ENCODE measurements at regions not wholly inside any gene's neighbourhood (a gene's known extent, or its start where the extent isn't known, plus 50 kb on each side); places are given as distances from the start of the nearest gene placed in this dataset.

- H3K27ac ChIP-seq (ENCODE audit: insufficient read depth, low read depth, low read length): no peak overlapping the region
- no peak overlapping the region for H3K4me2 ChIP-seq (ENCODE audit: insufficient read depth, low read length)
- FAIRE-seq (no peak), DNase-seq (ENCODE audit: low read depth, low spot score) (no peak)
- ChIA-PET POLR2A (no interaction called here), CTCF (interaction anchor here (0.8 kb wide), 1 partner anchor 525 kb away, joined by 3 read pairs; no protein-coding TSS in a partner anchor)
- H3K79me2 ChIP-seq (ENCODE audit: control insufficient read depth, insufficient read depth, low read length): no peaks in the 10 kb centered on the region
- BruUV-seq (replicated peaks): no TSS peak
- intact Hi-C loops (cut with micrococcal nuclease): loop anchor here (5.0 to 10.0 kb wide), 3 partner anchors 275 to 1568 kb away; no protein-coding TSS in a partner anchor
- no peaks in the 10 kb centered on the region for H3K9me3 ChIP-seq (replicated peaks; ENCODE audit: control insufficient read depth, insufficient read depth, low read length)
- H3K9ac ChIP-seq (replicated peaks; ENCODE audit: extremely low read depth, insufficient read depth, low read length): no peak overlapping the region
- H3K27me3 ChIP-seq (ENCODE audit: control insufficient read depth in 2 of 2, insufficient read depth in 2 of 2, low read length in 2 of 2): no peaks in the 10 kb centered on the region
- H3K9me1 ChIP-seq (replicated peaks; ENCODE audit: control insufficient read depth, extremely low read depth, insufficient read depth, low read length): no peaks in the 10 kb centered on the region
- peaks cover 47% of the 10 kb centered on the region for H3K4me1 ChIP-seq (ENCODE audit: control insufficient read depth, extremely low read depth, insufficient read depth, low read length)
- H2AFZ ChIP-seq (ENCODE audit: low read depth, low read length): no peak overlapping the region
- H4K20me1 ChIP-seq (replicated peaks; ENCODE audit: control insufficient read depth, extremely low read depth, insufficient read depth, low read length): no peaks in the 10 kb centered on the region
- H3K4me3 ChIP-seq (replicated peaks in 1 of 3; ENCODE audit: insufficient read depth in 1 of 3, low read depth in 1 of 3, low read length in 3 of 3): no peak overlapping the region
- H3K36me3 ChIP-seq (ENCODE audit: control insufficient read depth in 2 of 2, extremely low read depth in 1 of 2, insufficient read depth in 2 of 2, low read length in 2 of 2): no peaks in the 10 kb centered on the region
- dilution Hi-C loops (cut with MboI; ENCODE audit: extremely low pct_ligation_motif_present, low sequenced_read_pairs): no loop called here
- TF ChIP-seq EZH2 (IDR thresholded peaks at IDR 0.05; ENCODE audit: borderline replicate concordance, low read depth, low read length, severe bottlenecking) (no peak), FOS (IDR thresholded peaks at IDR 0.05; ENCODE audit: borderline replicate concordance, insufficient read depth, low read length) (no peak), MYC (IDR thresholded peaks at IDR 0.05; ENCODE audit: low read depth, low read length) (no peak), GATA2 (IDR thresholded peaks at IDR 0.05; ENCODE audit: insufficient read depth, insufficient read length, low read depth, low read length) (no peak), MAX (IDR thresholded peaks at IDR 0.05; ENCODE audit: insufficient read depth, insufficient read length) (no peak), JUN (IDR thresholded peaks at IDR 0.05; ENCODE audit: borderline replicate concordance, insufficient read depth, insufficient read length, low read depth) (no peak), POLR2A (IDR thresholded peaks at IDR 0.05; ENCODE audit: low read depth, low read length) (no peak), POLR2AphosphoS5 (IDR thresholded peaks at IDR 0.05; ENCODE audit: insufficient read depth, low read depth, low read length) (no peak), CTCF (IDR thresholded peaks at IDR 0.05; ENCODE audit: extremely low read depth in 1 of 2, insufficient read depth in 1 of 2, low read depth in 1 of 2, low read length in 2 of 2) (no peak)
Measured at GRCh38 chr5:125272357-125272756, 525.9 kb upstream of the ZNF608 start.

All from endothelial cell of umbilical vein (primary cell).